HK-2 (cell line): ENCODE measurements at regions not wholly inside any gene's neighbourhood (a gene's known extent, or its start where the extent isn't known, plus 50 kb on each side); places are given as distances from the start of the nearest gene placed in this dataset.
A peak's percentile ranks its signal among the peaks of the same experiment; 100 is the strongest.

Source experiments
- DNase-seq: peaks from one replicate; pipeline ENCODE4 v3.0.0-alpha.2; 2018; ENCODE audit not compliant: unreplicated experiment

DNA sequence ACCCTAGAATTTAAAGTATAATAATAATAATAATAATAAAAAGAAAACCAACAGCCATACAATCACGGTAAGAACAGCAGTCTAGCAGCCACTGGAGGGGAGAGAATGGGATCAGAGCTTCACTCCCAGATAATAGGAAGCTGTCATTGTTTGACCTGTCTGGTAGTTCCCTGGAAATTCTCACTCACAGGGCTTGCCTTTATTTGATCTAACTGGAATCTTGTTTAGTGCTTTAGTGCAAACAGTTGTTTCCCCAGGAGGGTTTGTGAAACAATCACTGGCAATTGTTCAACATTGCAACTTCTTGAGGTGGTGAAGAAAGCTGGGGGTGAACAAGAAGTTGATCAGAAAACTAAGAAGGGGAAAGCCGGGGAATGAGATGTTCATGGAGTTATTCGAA is 68.7 kb upstream of the PTCSC3 start:
- no peak for DNase-seq

DNA sequence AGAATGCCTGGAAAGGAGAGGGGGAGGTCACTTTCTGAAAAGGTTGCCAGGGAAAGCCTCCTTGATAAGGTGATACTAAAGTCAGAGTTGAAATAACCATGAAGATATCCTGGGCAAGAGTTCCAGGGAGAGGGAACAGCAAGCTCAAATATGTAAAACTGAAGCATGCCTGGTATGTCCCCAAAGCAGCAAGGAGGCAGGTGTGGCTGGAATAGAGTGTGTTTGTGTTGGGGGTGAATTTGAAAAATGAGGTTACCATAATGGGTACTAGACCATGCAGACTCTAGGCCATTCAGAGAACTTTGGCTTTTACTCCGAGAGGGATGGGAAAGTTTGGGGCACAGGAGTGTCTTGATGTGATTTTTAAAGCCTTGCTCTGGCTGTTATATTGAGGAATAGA is 66.7 kb upstream of the PTCSC3 start:
- DNase-seq, result no peak

DNA sequence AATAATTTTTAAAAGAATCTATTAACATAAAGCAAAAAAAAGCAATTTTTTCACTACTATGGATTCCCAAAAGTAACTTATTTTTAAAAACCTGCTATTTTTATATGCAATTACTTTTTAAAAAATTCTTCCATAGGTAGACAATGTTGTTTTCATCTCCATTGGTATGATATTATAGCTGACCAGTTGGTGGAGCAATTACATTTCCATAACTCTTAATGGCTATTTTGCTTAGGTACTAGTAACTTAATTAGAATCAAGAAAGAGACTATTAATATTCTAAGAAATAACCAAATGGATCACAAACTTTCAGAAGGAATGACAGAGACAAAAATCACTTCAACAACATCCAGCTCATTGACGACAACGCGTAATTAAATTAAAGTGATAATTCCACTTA is 64.7 kb upstream of the PTCSC3 start:
- DNase-seq, result no peak

DNA sequence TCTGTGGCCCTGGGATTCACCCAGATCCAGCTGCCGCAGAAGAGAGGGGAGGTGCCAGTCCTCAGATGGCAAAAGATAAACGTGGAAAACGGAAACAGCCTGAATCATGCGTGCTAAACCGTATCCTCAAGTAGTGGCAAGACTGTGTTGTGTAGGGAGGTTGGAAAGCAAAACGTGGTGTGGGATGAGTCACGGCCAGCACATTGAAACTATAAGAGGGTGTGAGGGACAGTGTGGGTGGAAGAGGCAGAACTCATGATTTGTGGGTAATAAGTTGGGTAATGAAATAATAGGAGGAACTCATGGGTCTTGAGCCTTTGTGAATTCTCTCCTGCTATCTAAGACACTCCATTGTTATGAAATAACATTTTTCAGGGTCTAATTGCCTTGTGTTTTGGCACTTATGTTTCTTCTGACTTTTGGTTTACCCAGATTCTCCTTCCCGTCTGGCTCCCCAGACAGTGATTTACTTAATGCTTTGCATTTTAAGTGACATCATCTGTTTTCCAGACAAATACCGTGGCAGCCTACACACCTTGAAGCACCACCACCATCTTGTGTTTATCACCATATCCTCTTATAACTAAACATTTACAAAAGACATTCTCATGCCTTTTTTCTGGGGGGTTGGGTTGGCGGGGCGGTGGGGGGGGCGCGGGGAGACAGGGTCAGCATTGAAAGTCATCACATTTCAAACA is 62.3 kb upstream of the PTCSC3 start:
- peak; percentile 40 for DNase-seq

DNA sequence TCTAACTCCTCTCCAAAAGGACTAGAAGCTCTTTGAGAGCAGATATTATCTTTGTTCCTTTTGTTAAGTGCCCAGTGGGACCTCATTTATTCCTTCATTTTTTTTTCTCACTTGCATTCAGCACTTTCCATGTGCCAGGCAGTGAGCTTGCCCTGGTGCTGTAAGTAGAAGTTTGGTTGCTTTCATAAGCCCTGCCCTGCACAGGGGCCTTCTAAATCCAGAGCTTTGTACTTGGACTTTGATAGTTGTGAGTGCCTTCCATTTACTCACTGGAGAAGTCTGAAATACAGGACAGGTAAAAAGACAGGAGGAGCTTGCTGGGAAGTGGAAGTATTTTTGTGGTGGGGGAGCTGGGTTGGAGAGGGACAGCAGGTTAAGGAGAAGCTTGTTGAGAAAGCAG is 56.7 kb upstream of the PTCSC3 start:
- DNase-seq, result no peak

DNA sequence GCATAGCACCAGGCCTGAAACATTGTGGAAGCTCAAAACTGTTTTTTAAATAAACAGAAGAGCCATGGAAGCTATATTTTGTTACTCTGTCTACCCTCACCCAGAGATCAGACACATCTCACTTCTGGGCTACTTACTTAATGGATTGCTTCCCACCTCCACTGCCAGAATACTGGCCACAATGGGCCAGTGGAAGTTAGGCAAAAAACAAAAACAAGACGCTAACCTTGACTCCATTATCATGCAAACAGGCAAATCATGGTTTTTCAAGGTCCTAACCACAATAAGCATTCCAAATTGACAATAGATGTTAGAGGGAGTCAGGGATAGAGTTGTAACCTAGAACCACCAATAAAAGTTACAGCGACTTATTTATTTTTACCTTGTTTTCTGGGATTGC is 52.7 kb upstream of the PTCSC3 start:
- DNase-seq, result no peak

DNA sequence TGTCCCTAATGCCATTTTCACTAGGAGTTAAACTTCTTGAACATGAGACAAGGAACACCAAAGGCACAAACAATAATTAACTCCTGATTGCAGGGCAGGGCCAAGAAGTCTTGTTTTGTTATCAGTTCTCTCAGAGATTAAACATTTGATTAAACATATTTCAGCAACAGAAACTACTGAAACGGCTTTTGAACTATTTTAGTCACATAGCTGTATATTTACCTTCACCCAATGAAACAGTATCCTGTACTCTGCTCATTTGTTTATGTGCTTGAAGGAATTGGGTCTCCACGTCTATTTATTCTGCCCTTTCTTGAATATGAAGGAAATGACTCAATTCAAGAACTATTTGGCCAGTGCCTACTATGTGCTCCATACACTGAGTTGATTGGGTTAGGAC is 51.3 kb upstream of the PTCSC3 start:
- DNase-seq, result no peak

DNA sequence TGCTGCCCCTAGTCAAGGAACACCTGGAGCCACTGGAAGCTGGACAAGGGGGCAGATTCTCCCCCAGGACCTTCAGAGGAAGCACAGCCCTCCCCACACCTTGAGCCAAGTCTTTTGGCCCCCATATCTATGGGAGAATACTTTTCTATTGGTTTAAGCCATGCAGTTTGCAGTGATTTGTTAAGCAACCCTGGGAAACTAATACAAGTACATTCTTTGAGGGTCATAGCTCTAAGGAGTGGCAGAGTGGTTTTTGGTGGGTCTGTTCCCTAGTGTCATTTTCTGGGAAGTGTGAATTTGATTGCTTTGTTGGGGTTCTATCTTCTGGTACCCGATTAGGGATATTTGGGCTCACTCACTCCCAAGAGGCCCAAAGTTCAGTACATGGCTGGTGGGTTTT is 50.8 kb upstream of the PTCSC3 start:
- DNase-seq, result no peak
